B cell (primary cell): ENCODE measurements at regions not wholly inside any gene's neighbourhood (a gene's known extent, or its start where the extent isn't known, plus 50 kb on each side); places are given as distances from the start of the nearest gene placed in this dataset.

Source experiments
- ATAC-seq: fragments of 200-7000 bp; cut with Tn5 transposase; one replicate; pipeline ENCODE4 v1.10.0; 2021; ENCODE audit warnings: low read depth, mild to moderate bottlenecking, moderate number of reproducible peaks, moderate library complexity
- CTCF ChIA-PET: fragments of 350-600 bp; sonication (Branson Sonifier 250); formaldehyde crosslinking; loops from one replicate; lab custom pipeline; 2021; ENCODE audit warnings: antibody characterized with exemption, inconsistent platforms; lab: Charles Lee
- POLR2A ChIA-PET: fragments of 350-600 bp; sonication (Branson Sonifier 250); formaldehyde crosslinking; loops from one replicate; lab custom pipeline; 2021; ENCODE audit warnings: antibody characterized with exemption; lab: Charles Lee
- DNase-seq: peaks from one replicate; pipeline ENCODE4 v3.0.0; 2013
- H2AFZ ChIP-seq: 2 replicates; pipeline ENCODE4 v1.6.1; 2012; ENCODE audit warnings: mild to moderate bottlenecking, low read depth, low read length; ENCODE audit not compliant: insufficient read depth, poor library complexity, severe bottlenecking
- H3K27ac ChIP-seq, 2 donors: 1 replicate in 1 of 2; 2 replicates in 1 of 2; pipeline ENCODE4 v1.5.1; 2012 to 2013; ENCODE audit warnings: low read length in 2 of 2, mild to moderate bottlenecking in 2 of 2, moderate library complexity in 1 of 2
- H3K27me3 ChIP-seq, 4 experiments: fragments of 200-600 bp in 1 of 4; sonication (generic) in 1 of 4; replicated peaks in 1 of 4; 1 replicate in 2 of 4; 2 replicates in 2 of 4; pipeline versions ENCODE4 v1.6.1 to v1.7.0; 2013 to 2016; ENCODE audit warnings: low read length in 3 of 4, mild to moderate bottlenecking in 2 of 4, mixed read lengths in 1 of 4, moderate library complexity in 1 of 4; ENCODE audit not compliant: insufficient read depth in 4 of 4, control insufficient read depth in 3 of 4; ENCODE audit errors: control extremely low read depth in 1 of 4
- H3K36me3 ChIP-seq, 2 experiments: replicated peaks in 1 of 2; 1 replicate in 1 of 2; 2 replicates in 1 of 2; pipeline versions ENCODE4 v1.6.1 to v1.7.1; 2013; ENCODE audit warnings: low read length in 1 of 2; ENCODE audit not compliant: insufficient read depth in 2 of 2, control insufficient read depth in 1 of 2; ENCODE audit errors: control extremely low read depth in 1 of 2, extremely low read depth in 1 of 2
- H3K4me1 ChIP-seq, 2 donors: fragments of 200-600 bp in 1 of 2; sonication (generic) in 1 of 2; 1 replicate in 1 of 2; 2 replicates in 1 of 2; pipeline versions ENCODE4 v1.5.1 to v1.6.1; 2013 to 2017; ENCODE audit warnings: low read length in 2 of 2; ENCODE audit not compliant: control insufficient read depth in 2 of 2, insufficient read depth in 2 of 2
- H3K4me2 ChIP-seq: replicated peaks from 2 replicates; pipeline ENCODE3; 2012; ENCODE audit warnings: mild to moderate bottlenecking, low read depth, low read length; ENCODE audit not compliant: poor library complexity, severe bottlenecking
- H3K4me3 ChIP-seq, 5 experiments: fragments of 200-600 bp in 1 of 5; sonication (generic) in 1 of 5; 1 replicate in 3 of 5; 2 replicates in 2 of 5; pipeline versions ENCODE4 v1.5.1 to v1.7.0; 2011 to 2016; ENCODE audit warnings: low read length in 4 of 5, mild to moderate bottlenecking in 4 of 5, low read depth in 2 of 5, control low read depth in 1 of 5, moderate library complexity in 1 of 5; ENCODE audit not compliant: insufficient read depth in 1 of 5; ENCODE audit errors: control extremely low read depth in 1 of 5, extremely low read depth in 1 of 5
- H3K79me2 ChIP-seq: fragments of 200-600 bp; sonication (generic); one replicate; pipeline ENCODE4 v1.6.0; 2016; ENCODE audit warnings: low read length; ENCODE audit not compliant: control insufficient read depth, insufficient read depth
- H3K9ac ChIP-seq: fragments of 200-600 bp; sonication (generic); 2 replicates; pipeline ENCODE4 v1.6.1; 2017; ENCODE audit warnings: mild to moderate bottlenecking, low read length, moderate library complexity
- H3K9me3 ChIP-seq, 3 donors: one replicate each; pipeline versions ENCODE4 v1.6.1 to v1.7.1; 2013; ENCODE audit warnings: low read length in 2 of 3; ENCODE audit not compliant: control insufficient read depth in 2 of 3, insufficient read depth in 1 of 3; ENCODE audit errors: control extremely low read depth in 1 of 3
- H4K20me1 ChIP-seq: 2 replicates; pipeline ENCODE4 v1.6.0; 2012; ENCODE audit warnings: mild to moderate bottlenecking, low read length; ENCODE audit not compliant: insufficient read depth, control insufficient read depth, poor library complexity, severe bottlenecking
- H3K27ac Mint-ChIP-seq: one replicate; pipeline ENCODE4 v1.8.0; 2021; ENCODE audit warnings: mixed read lengths
- H3K27me3 Mint-ChIP-seq: one replicate; pipeline ENCODE4 v1.8.0; 2021; ENCODE audit warnings: mixed read lengths
- H3K4me1 Mint-ChIP-seq: one replicate; pipeline ENCODE4 v1.8.0; 2021; ENCODE audit warnings: mixed read lengths
- H3K4me3 Mint-ChIP-seq: one replicate; pipeline ENCODE4 v1.8.0; 2021; ENCODE audit warnings: mixed read lengths
- H3K9me3 Mint-ChIP-seq: one replicate; pipeline ENCODE4 v1.8.0; 2022; ENCODE audit warnings: mixed read lengths; ENCODE audit not compliant: insufficient read depth
- CTCF ChIP-seq: fragments of 200-600 bp; IDR thresholded peaks from one replicate; pipeline ENCODE4 v1.8.0; 2022; ENCODE audit warnings: antibody characterized with exemption, mild to moderate bottlenecking
- EZH2 ChIP-seq: IDR thresholded peaks from 2 replicates; pipeline ENCODE4 v1.6.1; 2012; ENCODE audit warnings: borderline replicate concordance, low read depth, mild to moderate bottlenecking, moderate library complexity, low read length; ENCODE audit not compliant: insufficient read depth, poor library complexity, severe bottlenecking
- WGBS: methylation state at CpG from one replicate; pipeline ENCODE4 v1.1.5; 2013; ENCODE audit warnings: missing lambda C conversion rate; ENCODE audit not compliant: insufficient coverage; 5-methylcytosine and 5-hydroxymethylcytosine counted together
- intact Hi-C: fragments of 100-400 bp; cut with micrococcal nuclease; formaldehyde crosslinking; loops from one replicate; pipeline ENCODE4 v1.10.0; 2022

DNA sequence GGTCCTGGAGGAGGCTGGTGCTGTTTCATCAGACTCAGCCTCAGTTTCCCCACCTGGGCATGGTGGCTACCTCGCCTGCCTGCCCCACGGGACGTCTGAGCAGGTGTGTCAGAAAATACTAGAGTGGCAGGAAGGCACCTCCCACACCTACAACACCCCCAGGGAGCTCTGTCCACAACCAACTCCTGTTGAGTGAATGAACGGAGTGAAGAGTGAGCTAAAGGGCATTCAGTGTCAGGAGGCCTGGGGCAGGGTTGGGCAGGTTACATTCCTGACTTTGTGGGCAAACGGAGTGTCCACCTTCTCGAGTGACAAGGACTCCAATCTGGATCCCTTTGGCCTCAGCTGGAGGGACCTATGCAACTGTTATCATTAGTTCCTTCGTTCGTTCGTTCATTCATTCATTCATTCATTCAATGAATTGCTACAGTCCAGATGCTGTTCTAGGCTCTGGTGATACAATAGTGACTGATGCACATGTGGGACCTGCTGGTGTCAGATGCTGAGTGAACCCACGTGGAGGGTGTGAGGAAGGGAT is 195.2 kb downstream of the CTTN start:
- Mint-ChIP-seq H3K27me3 (peaks cover 11% of the 10 kb centered on the region), H3K27ac (no peak overlapping the region), H3K4me1 (no peaks in the 10 kb centered on the region), H3K9me3 (peaks cover 2% of the 10 kb centered on the region), H3K4me3 (no peak overlapping the region)
- DNase-seq, result no peak
- Histone ChIP-seq H3K4me2 (no peak overlapping the region), H3K36me3 (no peaks in the 10 kb centered on the region), H3K79me2 (no peaks in the 10 kb centered on the region), H3K4me1 (no peaks in the 10 kb centered on the region), H2AFZ (no peak overlapping the region), H3K4me3 (no peak overlapping the region), H3K9me3 (no peaks in the 10 kb centered on the region), H3K27me3 (no peaks in the 10 kb centered on the region), H3K9ac (no peak overlapping the region), H4K20me1 (no peaks in the 10 kb centered on the region), H3K27ac (no peak overlapping the region)
- intact Hi-C loops, result no loop called here
- TF ChIP-seq EZH2, result no peak
- TF ChIP-seq CTCF, result no peak
- WGBS, result 79% methylated on average over 4 of the region's 10 CpGs
- ATAC-seq, result no peak
- ChIA-PET POLR2A (no interaction called here), CTCF (no interaction called here)

GRCh38 chr11:70594031-70594430 is 195.7 kb downstream of the CTTN start:
- no peak overlapping the region for H3K4me2 ChIP-seq
- peaks cover 13% of the 10 kb centered on the region for H3K27me3 Mint-ChIP-seq
- H3K27ac ChIP-seq, result no peak overlapping the region
- peaks cover 2% of the 10 kb centered on the region for H3K9me3 Mint-ChIP-seq
- ATAC-seq (no peak), DNase-seq (no peak)
- WGBS, result 93% methylated on average over 15 of the region's 16 CpGs
- H2AFZ ChIP-seq, result no peak overlapping the region
- no peaks in the 10 kb centered on the region for H4K20me1 ChIP-seq
- H3K4me1 ChIP-seq, result no peaks in the 10 kb centered on the region
- no peaks in the 10 kb centered on the region for H3K4me1 Mint-ChIP-seq
- H3K27me3 ChIP-seq, result no peaks in the 10 kb centered on the region
- H3K4me3 Mint-ChIP-seq, result no peak overlapping the region
- TF ChIP-seq EZH2, result no peak
- TF ChIP-seq CTCF, result no peak
- no peak overlapping the region for H3K9ac ChIP-seq
- intact Hi-C loops, result no loop called here
- no peak overlapping the region for H3K4me3 ChIP-seq
- no peak overlapping the region for H3K27ac Mint-ChIP-seq
- CTCF ChIA-PET, result no interaction called here
- no peaks in the 10 kb centered on the region for H3K9me3 ChIP-seq
- H3K36me3 ChIP-seq, result no peaks in the 10 kb centered on the region
- POLR2A ChIA-PET, result no interaction called here
- no peaks in the 10 kb centered on the region for H3K79me2 ChIP-seq
